Thyroid gland (tissue), 4 donors: ENCODE measurements at regions not wholly inside any gene's neighbourhood (a gene's known extent, or its start where the extent isn't known, plus 50 kb on each side); places are given as distances from the start of the nearest gene placed in this dataset.

ENCODE experiments used
- DNase-seq, 2 donors: peaks; one replicate each; pipeline ENCODE4 v3.0.0-alpha.2; 2019
- H3K27ac ChIP-seq, 3 donors: fragments of 200-600 bp; sonication (generic); 1 replicate in 2 of 3; 2 replicates in 1 of 3; pipeline ENCODE4 v1.5.1; 2016 to 2019; ENCODE audit warnings: mild to moderate bottlenecking in 1 of 3, moderate library complexity in 1 of 3
- H3K27me3 ChIP-seq: fragments of 200-600 bp; sonication (generic); one replicate; pipeline ENCODE4 v1.5.1; 2019
- H3K36me3 ChIP-seq, 2 donors: fragments of 200-600 bp; sonication (generic); one replicate each; pipeline ENCODE4 v1.5.1; 2016 to 2019
- H3K4me1 ChIP-seq, 2 donors: fragments of 200-600 bp; sonication (generic); one replicate each; pipeline ENCODE4 v1.5.1; 2017 to 2019
- H3K4me3 ChIP-seq, 3 donors: fragments of 200-600 bp; sonication (generic); replicated peaks in 1 of 3; 1 replicate in 2 of 3; 2 replicates in 1 of 3; pipeline ENCODE4 v1.5.1; 2016; ENCODE audit warnings: mild to moderate bottlenecking in 1 of 3
- H3K9me3 ChIP-seq: fragments of 200-600 bp; sonication (generic); one replicate; pipeline ENCODE4 v1.5.1; 2017
- POLR2A ChIP-seq, 2 donors: fragments of 450-650 bp; IDR thresholded peaks; one replicate each; pipeline ENCODE4 v1.6.1; 2017; ENCODE audit warnings: antibody characterized with exemption in 2 of 2, mild to moderate bottlenecking in 2 of 2, moderate library complexity in 1 of 2
- WGBS, 2 donors: methylation state at CpG; one replicate each; pipeline ENCODE4 v1.1.5; 2017; 5-methylcytosine and 5-hydroxymethylcytosine counted together
- intact Hi-C: fragments of 100-400 bp; cut with DNase I; formaldehyde crosslinking; loops from one replicate; pipeline ENCODE4 v1.15.1; 2023
- TF ChIP-seq, protein P1 (sequence below), 6 experiments: fragments of 200-600 bp in 3 of 6; fragments of 450-650 bp in 3 of 6; sonication (generic) in 3 of 6; IDR thresholded peaks; one replicate each; pipeline ENCODE4 v1.5.1; 2016 to 2019; ENCODE audit warnings: antibody characterized with exemption in 6 of 6, mild to moderate bottlenecking in 2 of 6, inconsistent platforms in 1 of 6, moderate library complexity in 1 of 6

DNA sequence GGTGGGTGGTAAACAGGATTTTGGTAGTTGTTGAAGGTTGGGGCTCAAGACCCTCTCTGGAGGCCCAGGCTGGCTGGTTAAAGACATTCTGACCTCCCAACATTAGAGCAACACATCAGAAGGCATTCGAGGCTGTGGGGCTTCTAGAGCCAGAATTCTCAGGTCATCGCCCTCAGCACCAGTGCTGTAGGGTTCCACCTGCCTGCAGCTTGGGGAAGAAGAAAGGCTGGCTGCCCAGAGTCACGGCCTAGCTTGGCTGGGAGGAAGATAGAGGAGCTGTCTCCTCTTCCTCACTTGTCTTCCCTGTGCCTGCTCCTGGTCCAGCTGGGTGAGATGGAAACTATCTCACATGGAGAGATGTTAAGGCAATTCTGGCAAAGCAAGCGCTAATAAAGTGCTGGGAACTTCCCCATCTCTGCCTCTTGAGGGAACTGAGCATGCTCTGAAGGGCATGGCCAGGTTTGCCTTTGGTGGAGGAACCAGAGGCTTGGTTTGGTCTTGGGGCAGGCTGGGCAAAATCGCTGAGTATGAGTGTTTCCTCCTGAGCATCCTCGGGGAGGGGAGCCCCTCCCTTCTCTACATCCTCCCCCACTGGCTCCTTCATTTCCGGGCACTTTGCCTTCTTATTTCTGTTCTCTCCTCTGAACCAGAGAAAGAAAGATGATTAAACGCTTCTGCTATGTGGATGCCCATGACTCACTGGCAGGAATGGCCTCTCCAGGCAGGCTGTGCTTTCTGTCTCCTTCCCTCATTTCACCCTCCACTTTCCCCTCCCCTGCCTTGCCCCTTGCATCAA lies 509.0 kb upstream of the PODXL start:
- Histone ChIP-seq H3K4me3 (no peak overlapping the region), H3K27ac (peak overlapping the region in 1 of 3 donors; percentile 41), H3K9me3 (no peaks in the 10 kb centered on the region), H3K27me3 (no peaks in the 10 kb centered on the region), H3K36me3 (no peaks in the 10 kb centered on the region), H3K4me1 (peaks cover 7 to 22% of the 10 kb centered on the region in 2 donors)
- no peak for TF ChIP-seq POLR2A (IDR thresholded peaks at IDR 0.05)
- TF ChIP-seq, protein P1, sequence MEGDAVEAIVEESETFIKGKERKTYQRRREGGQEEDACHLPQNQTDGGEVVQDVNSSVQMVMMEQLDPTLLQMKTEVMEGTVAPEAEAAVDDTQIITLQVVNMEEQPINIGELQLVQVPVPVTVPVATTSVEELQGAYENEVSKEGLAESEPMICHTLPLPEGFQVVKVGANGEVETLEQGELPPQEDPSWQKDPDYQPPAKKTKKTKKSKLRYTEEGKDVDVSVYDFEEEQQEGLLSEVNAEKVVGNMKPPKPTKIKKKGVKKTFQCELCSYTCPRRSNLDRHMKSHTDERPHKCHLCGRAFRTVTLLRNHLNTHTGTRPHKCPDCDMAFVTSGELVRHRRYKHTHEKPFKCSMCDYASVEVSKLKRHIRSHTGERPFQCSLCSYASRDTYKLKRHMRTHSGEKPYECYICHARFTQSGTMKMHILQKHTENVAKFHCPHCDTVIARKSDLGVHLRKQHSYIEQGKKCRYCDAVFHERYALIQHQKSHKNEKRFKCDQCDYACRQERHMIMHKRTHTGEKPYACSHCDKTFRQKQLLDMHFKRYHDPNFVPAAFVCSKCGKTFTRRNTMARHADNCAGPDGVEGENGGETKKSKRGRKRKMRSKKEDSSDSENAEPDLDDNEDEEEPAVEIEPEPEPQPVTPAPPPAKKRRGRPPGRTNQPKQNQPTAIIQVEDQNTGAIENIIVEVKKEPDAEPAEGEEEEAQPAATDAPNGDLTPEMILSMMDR (IDR thresholded peaks at IDR 0.05): no peak
- 48 to 49% methylated on average over 8 of the region's 8 CpGs for WGBS, 2 donors
- intact Hi-C loops: no loop called here
- peak; percentile 59 to 66 for DNase-seq

DNA sequence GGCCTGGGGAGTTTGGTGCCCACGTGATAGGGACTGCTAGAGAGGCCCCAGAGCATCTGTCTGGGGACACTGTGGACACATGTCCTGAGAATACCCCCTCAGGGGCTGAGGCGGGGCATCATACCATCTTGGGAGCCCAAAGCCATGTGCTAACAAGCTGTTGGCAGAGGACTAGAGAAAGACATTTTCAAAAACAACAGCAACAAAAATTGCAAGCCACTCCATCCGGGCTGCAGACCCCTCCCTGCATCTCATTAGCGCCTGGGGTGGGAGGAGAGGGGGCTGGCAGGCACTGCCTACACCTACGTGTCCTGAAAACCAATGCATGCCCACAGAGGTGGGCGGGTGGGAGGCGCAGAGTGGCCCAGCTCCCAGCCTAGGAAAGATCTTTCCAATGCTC lies 507.4 kb upstream of the PODXL start:
- intact Hi-C loops: no loop called here
- H3K36me3 ChIP-seq: no peaks in the 10 kb centered on the region
- no peak overlapping the region for H3K4me3 ChIP-seq
- H3K9me3 ChIP-seq: no peaks in the 10 kb centered on the region
- WGBS, 2 donors: 84 to 86% methylated on average over 7 of the region's 7 CpGs
- no peak overlapping the region for H3K27ac ChIP-seq
- TF ChIP-seq, protein P1 (IDR thresholded peaks at IDR 0.05): no peak
- no peak for TF ChIP-seq POLR2A (IDR thresholded peaks at IDR 0.05)
- peaks cover 7 to 22% of the 10 kb centered on the region in 2 donors for H3K4me1 ChIP-seq
- no peak for DNase-seq
- H3K27me3 ChIP-seq: no peaks in the 10 kb centered on the region

DNA sequence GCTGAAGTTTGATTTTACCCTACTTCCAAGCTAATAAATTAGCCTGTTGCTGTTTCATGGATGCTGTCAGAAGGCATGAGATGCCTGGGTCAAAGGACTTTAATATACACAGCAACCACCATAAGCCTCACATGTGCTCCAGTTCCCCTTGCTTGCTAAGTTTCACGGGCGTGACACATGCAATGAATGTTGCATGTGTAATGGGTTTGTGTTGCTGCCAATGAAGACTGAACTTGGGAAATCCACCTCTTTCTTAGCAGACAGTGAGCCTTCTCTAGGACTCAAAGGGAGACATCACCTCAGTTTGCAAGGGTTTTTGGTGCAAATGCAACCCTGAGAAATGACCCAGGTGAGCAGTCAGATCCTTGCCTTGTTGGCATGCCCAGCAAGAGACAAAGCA lies 505.5 kb upstream of the PODXL start:
- TF ChIP-seq, protein P1 (IDR thresholded peaks at IDR 0.05): no peak
- no peak for TF ChIP-seq POLR2A (IDR thresholded peaks at IDR 0.05)
- Histone ChIP-seq H3K36me3 (no peaks in the 10 kb centered on the region), H3K4me3 (no peak overlapping the region), H3K9me3 (no peaks in the 10 kb centered on the region), H3K27ac (no peak overlapping the region), H3K27me3 (no peaks in the 10 kb centered on the region), H3K4me1 (peaks cover 3 to 17% of the 10 kb centered on the region in 2 donors)
- WGBS, 2 donors: 89 to 93% methylated on average over 2 of the region's 2 CpGs
- intact Hi-C loops: no loop called here
- DNase-seq: no peak

DNA sequence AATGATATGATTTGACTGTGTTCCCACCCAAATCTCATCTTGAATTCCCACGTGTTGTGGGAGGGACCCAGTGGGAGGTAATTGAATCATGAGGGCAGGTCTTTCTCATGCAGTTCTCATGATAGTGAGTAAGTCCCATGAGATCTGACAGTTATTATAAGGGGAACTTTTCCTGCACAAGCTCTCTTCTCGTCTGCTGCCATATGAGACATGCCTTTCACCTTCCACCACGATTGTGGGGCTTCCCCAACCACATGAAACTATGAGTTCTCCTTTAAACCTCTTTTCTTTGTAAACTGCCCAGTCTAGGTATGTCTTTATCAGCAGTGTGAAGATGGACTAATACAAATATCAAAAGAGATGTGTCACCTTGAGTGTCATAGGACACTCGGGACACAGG lies 502.7 kb upstream of the PODXL start:
- no peak for TF ChIP-seq POLR2A (IDR thresholded peaks at IDR 0.05)
- TF ChIP-seq, protein P1 (IDR thresholded peaks at IDR 0.05): no peak
- no peak for DNase-seq
- intact Hi-C loops: no loop called here
- no peaks in the 10 kb centered on the region for H3K36me3 ChIP-seq
- H3K4me3 ChIP-seq: no peak overlapping the region
- H3K27me3 ChIP-seq: no peaks in the 10 kb centered on the region
- no peaks in the 10 kb centered on the region for H3K4me1 ChIP-seq
- H3K9me3 ChIP-seq: no peaks in the 10 kb centered on the region
- H3K27ac ChIP-seq: no peak overlapping the region
- 79 to 80% methylated on average over 4 of the region's 4 CpGs for WGBS, 2 donors

DNA sequence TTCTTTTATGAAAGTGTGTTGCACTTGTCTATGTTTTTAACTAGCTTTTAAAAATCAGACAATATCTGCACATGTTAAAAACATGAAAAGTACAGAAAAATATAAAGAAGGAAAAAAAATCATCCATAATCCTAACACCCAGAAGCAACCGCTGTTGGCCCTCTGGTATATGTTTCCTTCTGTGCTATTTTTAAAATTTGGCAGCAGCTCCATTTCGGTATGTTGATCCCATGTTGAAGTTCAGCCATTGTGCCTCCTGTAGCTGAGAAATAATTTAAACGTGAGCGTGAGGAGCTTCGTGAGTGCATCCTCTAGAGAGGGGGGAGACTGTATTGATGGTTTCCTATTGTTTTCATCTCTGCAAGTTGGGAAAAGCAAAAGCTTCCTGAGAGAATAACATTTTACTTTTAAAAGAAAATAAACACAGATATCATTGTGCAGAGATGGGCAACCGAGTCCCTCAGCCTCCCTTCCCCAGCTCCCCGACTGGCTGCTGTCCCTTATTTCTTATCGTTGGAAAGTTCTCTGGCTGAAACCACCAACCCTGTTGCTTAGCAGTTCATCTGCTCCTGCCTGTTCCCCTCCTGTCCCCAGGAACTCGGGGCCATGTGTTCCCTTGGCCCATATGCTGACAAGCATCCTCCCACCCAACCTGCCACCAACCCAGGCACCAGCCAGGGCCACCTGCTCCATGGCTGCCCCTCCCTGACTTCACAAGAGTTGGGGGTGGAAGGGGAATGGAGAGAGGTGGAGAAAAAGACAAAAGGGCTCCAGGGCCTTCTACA lies 499.1 kb upstream of the PODXL start:
- no peak for DNase-seq
- TF ChIP-seq, protein P1 (IDR thresholded peaks at IDR 0.05): no peak
- no peak for TF ChIP-seq POLR2A (IDR thresholded peaks at IDR 0.05)
- no peak overlapping the region for H3K4me3 ChIP-seq

More for the DNA sequence above, 499.1 kb upstream of the PODXL start:
- H3K27me3 ChIP-seq: no peaks in the 10 kb centered on the region
- intact Hi-C loops: no loop called here
- H3K4me1 ChIP-seq: no peaks in the 10 kb centered on the region
- 64 to 77% methylated on average over 9 of the region's 9 CpGs for WGBS, 2 donors
- no peak overlapping the region for H3K27ac ChIP-seq
- no peaks in the 10 kb centered on the region for H3K36me3 ChIP-seq
- H3K9me3 ChIP-seq: no peaks in the 10 kb centered on the region
